Cardiac fibroblast (primary cell): ENCODE measurements at regions not wholly inside any gene's neighbourhood (a gene's known extent, or its start where the extent isn't known, plus 50 kb on each side); places are given as distances from the start of the nearest gene placed in this dataset.

Experiments used
- DNase-seq, 2 donors: peaks; one replicate each; pipeline versions ENCODE4 v3.0.0 to v3.0.0-alpha.2; 2010; ENCODE audit warnings: low read depth in 2 of 2
- H3K4me3 ChIP-seq, 2 donors: replicated peaks in 1 of 2; 1 replicate in 1 of 2; 2 replicates in 1 of 2; pipeline ENCODE4 v1.5.1; 2011; ENCODE audit warnings: low read depth in 2 of 2, low read length in 2 of 2, mild to moderate bottlenecking in 2 of 2, moderate library complexity in 1 of 2
- CTCF ChIP-seq: IDR thresholded peaks from one replicate; pipeline ENCODE4 v1.5.1; 2011; ENCODE audit warnings: low read depth, mild to moderate bottlenecking, low read length, inconsistent platforms

- no peak for TF ChIP-seq CTCF
- no peak for DNase-seq
Measured at GRCh38 chr12:74456431-74456830, 81.2 kb upstream of the ATXN7L3B start.

GRCh38 chr12:74468401-74468800, 69.2 kb upstream of the ATXN7L3B start:
- TF ChIP-seq CTCF: no peak
- no peak overlapping the region for H3K4me3 ChIP-seq
- no peak for DNase-seq

More at GRCh38 chr12:74456431-74456830, 81.2 kb upstream of the ATXN7L3B start:
- H3K4me3 ChIP-seq: no peak overlapping the region

- H3K4me3 ChIP-seq: no peak overlapping the region
- TF ChIP-seq CTCF: no peak
- DNase-seq: no peak
Measured at GRCh38 chr12:74476234-74476633, 61.4 kb upstream of the ATXN7L3B start.

DNA sequence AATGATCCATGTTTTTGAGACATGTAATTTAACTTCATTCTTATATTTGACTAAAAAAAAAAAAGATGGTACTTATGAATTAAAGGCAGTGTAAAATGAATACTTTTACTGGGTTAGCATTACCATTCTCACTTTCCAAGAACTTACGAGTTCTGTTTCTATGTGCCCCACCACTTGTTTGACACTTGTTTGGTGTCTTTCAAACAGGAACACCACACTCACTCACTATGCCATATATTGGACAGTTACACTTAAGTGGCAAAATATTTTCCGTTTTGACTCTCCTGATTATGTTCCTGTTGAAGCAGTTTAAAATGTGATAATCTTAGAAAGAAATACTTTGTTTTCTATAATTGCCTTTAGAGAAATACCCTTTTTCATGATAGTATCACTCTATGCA, 56.6 kb upstream of the ATXN7L3B start:
- H3K4me3 ChIP-seq: no peak overlapping the region
- TF ChIP-seq CTCF: no peak
- DNase-seq: no peak

GRCh38 chr12:74482115-74482514, 55.5 kb upstream of the ATXN7L3B start:
- no peak for TF ChIP-seq CTCF
- no peak for DNase-seq
- no peak overlapping the region for H3K4me3 ChIP-seq

- no peak for TF ChIP-seq CTCF
- no peak for DNase-seq
- no peak overlapping the region for H3K4me3 ChIP-seq
Measured at GRCh38 chr12:74483057-74483456, 54.6 kb upstream of the ATXN7L3B start.
